ENCODE measurements at regions not wholly inside any gene's neighbourhood (a gene's known extent, or its start where the extent isn't known, plus 50 kb on each side); places are given as distances from the start of the nearest gene placed in this dataset.

- TF ChIP-seq CTCF (IDR thresholded peaks at IDR 0.05; ENCODE audit: low read length) (no peak), EZH2 (IDR thresholded peaks at IDR 0.05; ENCODE audit: borderline replicate concordance, low read length) (no peak)
These were observed 187.6 kb upstream of the CXXC4 start for GRCh38 chr4:104682311-104682710.
